RWPE2 (cell line): ENCODE measurements at regions not wholly inside any gene's neighbourhood (a gene's known extent, or its start where the extent isn't known, plus 50 kb on each side); places are given as distances from the start of the nearest gene placed in this dataset.
A peak's percentile ranks its signal among the peaks of the same experiment; 100 is the strongest.

Experiments
- ATAC-seq: fragments of 200-7000 bp; cut with Tn5 transposase; 3 replicates; pipeline ENCODE4 v1.9.1; 2021; ENCODE audit warnings: low read depth
- DNase-seq: peaks from one replicate; pipeline ENCODE4 v3.0.0-alpha.2; 2020; ENCODE audit warnings: low spot score
- H3K27ac ChIP-seq: fragments of 450-650 bp; 2 replicates; pipeline ENCODE4 v1.5.1; 2017; ENCODE audit warnings: mild to moderate bottlenecking; ENCODE audit not compliant: poor library complexity, severe bottlenecking
- H3K27me3 ChIP-seq: fragments of 250-450 bp; sonication (Bioruptor Pico); 2 replicates; pipeline ENCODE4 v1.5.1; 2021; ENCODE audit warnings: mild to moderate bottlenecking, moderate library complexity; ENCODE audit not compliant: insufficient read depth, poor library complexity, severe bottlenecking
- H3K36me3 ChIP-seq: fragments of 250-450 bp; sonication (Bioruptor Pico); 2 replicates; pipeline ENCODE4 v1.5.1; 2020; ENCODE audit warnings: low read depth, mild to moderate bottlenecking, moderate library complexity
- H3K4me1 ChIP-seq: fragments of 250-450 bp; sonication (Bioruptor Pico); 2 replicates; pipeline ENCODE4 v1.5.1; 2021; ENCODE audit warnings: mild to moderate bottlenecking, moderate library complexity; ENCODE audit not compliant: insufficient read depth, poor library complexity, severe bottlenecking
- H3K4me3 ChIP-seq: fragments of 250-450 bp; sonication (Bioruptor Pico); 2 replicates; pipeline ENCODE4 v1.5.1; 2021; ENCODE audit warnings: mild to moderate bottlenecking, moderate library complexity; ENCODE audit not compliant: severe bottlenecking
- H3K9me3 ChIP-seq: fragments of 250-450 bp; sonication (Bioruptor Pico); 2 replicates; pipeline ENCODE4 v1.5.1; 2021; ENCODE audit warnings: mild to moderate bottlenecking, moderate library complexity; ENCODE audit not compliant: severe bottlenecking
- CTCF ChIP-seq: fragments of 450-650 bp; IDR thresholded peaks from one replicate; pipeline ENCODE4 v1.5.1; 2017; ENCODE audit warnings: mild to moderate bottlenecking, moderate library complexity; ENCODE audit not compliant: poor library complexity, severe bottlenecking

- peak; percentile 56 for ATAC-seq
- TF ChIP-seq CTCF, result no peak
- peak overlapping the region; percentile 82 for H3K27ac ChIP-seq
- no peaks in the 10 kb centered on the region for H3K36me3 ChIP-seq
- H3K4me1 ChIP-seq, result peaks cover 20% of the 10 kb centered on the region
- H3K27me3 ChIP-seq, result no peaks in the 10 kb centered on the region
- no peaks in the 10 kb centered on the region for H3K9me3 ChIP-seq
- H3K4me3 ChIP-seq, result no peak overlapping the region
- DNase-seq, result no peak
These were observed 881.6 kb upstream of the PIK3C3 start for GRCh38 chr18:41073372-41073954.

DNA sequence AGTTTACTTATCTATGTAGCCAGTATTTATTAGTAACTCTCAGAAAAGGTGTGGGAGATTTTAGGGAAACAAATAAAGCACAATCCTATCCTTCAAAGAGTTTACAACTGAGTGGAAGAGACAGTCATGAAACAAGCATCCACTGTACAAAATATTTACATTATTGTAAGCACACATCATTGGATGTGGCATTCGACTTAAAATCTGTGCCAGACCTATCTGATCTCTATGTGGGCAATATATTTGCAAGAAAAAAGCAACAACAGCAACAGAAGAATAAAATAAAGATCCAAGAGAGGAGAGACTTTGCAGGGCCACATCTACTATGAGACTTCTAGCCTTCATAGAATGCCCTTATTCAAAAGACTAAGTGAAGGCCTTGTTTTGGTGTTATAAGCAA, 882.1 kb upstream of the PIK3C3 start:
- Histone ChIP-seq H3K4me1 (peaks cover 20% of the 10 kb centered on the region), H3K27me3 (no peaks in the 10 kb centered on the region), H3K27ac (peak overlapping the region; percentile 82), H3K36me3 (no peaks in the 10 kb centered on the region), H3K4me3 (no peak overlapping the region), H3K9me3 (no peaks in the 10 kb centered on the region)
- no peak for ATAC-seq
- DNase-seq, result no peak
- TF ChIP-seq CTCF, result no peak

- Histone ChIP-seq H3K4me3 (no peak overlapping the region), H3K9me3 (no peaks in the 10 kb centered on the region), H3K27ac (no peak overlapping the region), H3K36me3 (no peaks in the 10 kb centered on the region), H3K4me1 (peaks cover 20% of the 10 kb centered on the region), H3K27me3 (no peaks in the 10 kb centered on the region)
- DNase-seq (no peak), ATAC-seq (no peak)
- TF ChIP-seq CTCF, result no peak
These were observed 883.2 kb upstream of the PIK3C3 start for GRCh38 chr18:41071826-41072225.

- H3K4me3 ChIP-seq, result no peak overlapping the region
- no peak overlapping the region for H3K27ac ChIP-seq
- H3K9me3 ChIP-seq, result no peaks in the 10 kb centered on the region
- H3K36me3 ChIP-seq, result no peaks in the 10 kb centered on the region
- no peak for ATAC-seq
- peaks cover 4% of the 10 kb centered on the region for H3K4me1 ChIP-seq
- no peak for TF ChIP-seq CTCF
- H3K27me3 ChIP-seq, result no peaks in the 10 kb centered on the region
- DNase-seq, result no peak
These were observed 885.9 kb upstream of the PIK3C3 start for GRCh38 chr18:41069167-41069566.

- H3K4me3 ChIP-seq, result no peak overlapping the region
- H3K27ac ChIP-seq, result no peak overlapping the region
- H3K4me1 ChIP-seq, result no peaks in the 10 kb centered on the region
- no peaks in the 10 kb centered on the region for H3K27me3 ChIP-seq
- H3K9me3 ChIP-seq, result no peaks in the 10 kb centered on the region
- no peaks in the 10 kb centered on the region for H3K36me3 ChIP-seq
- no peak for DNase-seq
- TF ChIP-seq CTCF, result no peak
- ATAC-seq, result no peak
These were observed 890.1 kb upstream of the PIK3C3 start for GRCh38 chr18:41064916-41065315.
